Suppressor macrophage (primary cell): ENCODE measurements at regions not wholly inside any gene's neighbourhood (a gene's known extent, or its start where the extent isn't known, plus 50 kb on each side); places are given as distances from the start of the nearest gene placed in this dataset.

Source experiments
- DNase-seq, 4 experiments: peaks; one replicate each; pipeline ENCODE4 v3.0.0-alpha.2; 2020 to 2022

DNA sequence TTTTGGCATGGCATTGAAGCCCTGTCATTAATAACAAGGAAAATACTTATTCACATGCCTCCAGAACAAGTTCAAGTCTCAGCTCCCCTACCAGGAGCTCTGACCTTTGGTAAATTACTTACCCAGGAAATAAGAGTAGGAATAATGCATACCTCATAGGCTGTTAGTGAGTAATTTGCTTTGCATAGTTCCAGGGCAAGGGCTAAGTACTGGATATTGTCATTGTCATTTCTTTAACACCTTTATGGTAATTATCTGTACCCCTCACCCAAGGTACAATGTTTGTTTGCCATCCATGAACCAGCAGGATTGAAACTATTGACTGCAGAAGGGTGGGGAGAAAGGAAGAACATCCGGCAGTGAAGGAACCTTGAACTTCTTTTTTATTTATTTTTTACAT is 148.5 kb downstream of the SOX2 start:
- no peak for DNase-seq

DNA sequence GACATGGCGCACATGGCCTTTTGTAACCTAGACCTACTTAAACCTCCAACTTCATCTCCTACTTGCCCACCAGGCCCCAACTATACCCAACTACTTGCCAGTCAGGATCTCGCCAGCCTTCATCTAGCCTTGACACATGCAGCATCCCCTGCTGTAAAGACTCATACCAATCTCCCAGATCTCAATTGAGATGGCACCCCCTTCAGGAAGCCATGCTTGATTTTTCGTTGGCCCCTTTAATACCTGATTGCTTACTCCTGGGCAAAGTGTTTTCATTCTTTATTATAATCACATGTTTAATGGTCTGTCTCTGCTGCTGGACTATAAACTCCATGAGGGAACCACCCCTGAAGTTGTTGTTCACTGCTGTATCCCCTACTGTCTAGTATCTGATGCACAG is 150.8 kb downstream of the SOX2 start:
- no peak for DNase-seq

DNA sequence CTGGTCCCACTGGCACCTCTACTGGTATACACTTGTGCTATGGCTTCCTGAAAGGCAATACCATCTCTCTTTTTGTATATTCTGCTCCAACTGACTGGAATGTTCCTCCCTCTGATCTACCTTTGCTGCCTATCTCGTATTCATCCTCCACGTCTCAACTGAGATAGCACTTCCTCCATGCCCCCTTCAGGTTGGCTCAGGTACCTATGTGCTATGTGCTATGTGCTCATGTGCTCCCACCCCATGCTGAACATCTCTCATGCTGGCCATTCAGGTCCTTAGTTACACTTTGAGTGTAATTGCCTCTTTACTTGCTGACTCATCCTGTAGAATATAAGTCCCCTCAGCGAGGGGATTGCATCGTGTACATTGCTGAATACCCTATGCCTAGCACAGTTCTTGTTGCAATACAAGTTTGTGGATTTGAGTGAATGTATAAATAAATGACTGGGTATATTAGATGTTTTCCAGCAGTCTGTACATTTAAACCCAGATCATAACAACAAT is 156.9 kb downstream of the SOX2 start:
- no peak for DNase-seq

DNA sequence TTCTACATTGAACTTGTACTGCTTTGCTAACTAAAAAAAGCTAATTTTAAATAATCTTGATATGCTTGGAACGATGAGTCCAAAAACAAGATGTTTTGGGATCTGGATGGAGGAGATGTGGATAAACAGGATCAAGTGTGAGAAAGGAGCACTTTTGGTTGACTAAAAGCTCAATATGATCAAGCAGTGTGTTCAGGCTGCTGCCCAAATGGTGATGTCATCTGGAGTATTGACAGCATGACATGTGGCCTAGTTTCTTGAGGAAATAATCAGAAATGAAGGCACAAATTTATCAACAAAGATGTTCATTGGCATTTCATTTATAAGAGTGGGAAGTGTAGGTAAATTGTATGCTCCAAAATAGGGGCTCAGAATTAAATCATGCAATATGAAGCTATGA is 161.2 kb downstream of the SOX2 start:
- DNase-seq: no peak

DNA sequence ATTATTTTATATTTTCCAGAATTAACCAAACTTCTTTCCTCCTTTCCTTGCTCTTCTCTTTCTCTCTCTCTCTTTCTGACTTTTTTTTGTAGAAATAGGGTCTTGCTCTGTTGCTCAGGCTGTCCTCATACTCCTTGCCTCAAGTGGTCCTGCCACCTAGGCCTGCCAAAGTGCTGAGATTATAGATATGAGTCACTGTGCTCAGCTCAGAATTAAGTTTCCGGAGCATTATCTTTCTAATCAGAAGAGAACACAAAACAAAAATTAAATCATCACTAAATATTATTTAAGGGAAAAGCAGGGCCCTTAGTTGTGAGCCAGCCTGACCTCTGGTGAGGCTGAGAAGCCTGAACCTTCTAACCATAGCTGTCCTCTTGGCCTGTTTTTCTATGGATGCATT is 168.2 kb downstream of the SOX2 start:
- DNase-seq: no peak

DNA sequence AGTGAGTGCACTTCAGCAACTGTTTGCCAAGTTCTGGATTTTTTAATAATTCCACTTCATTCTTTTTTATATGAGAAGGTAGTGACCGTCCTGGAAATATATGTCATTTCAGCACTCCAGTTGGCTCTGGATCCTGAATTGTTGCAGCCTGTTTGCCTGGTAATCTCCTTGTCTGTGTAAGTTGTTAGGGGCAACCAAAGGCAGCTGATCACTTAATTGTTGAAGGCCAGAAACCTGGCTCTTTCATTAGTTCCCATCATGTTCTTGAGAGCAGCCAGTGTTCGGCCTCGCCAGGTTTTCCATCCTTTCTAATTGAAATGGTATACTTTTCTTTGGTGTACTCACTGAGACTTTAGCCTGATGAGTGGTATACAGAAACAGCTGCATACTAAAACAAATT is 168.6 kb downstream of the SOX2 start:
- no peak for DNase-seq

DNA sequence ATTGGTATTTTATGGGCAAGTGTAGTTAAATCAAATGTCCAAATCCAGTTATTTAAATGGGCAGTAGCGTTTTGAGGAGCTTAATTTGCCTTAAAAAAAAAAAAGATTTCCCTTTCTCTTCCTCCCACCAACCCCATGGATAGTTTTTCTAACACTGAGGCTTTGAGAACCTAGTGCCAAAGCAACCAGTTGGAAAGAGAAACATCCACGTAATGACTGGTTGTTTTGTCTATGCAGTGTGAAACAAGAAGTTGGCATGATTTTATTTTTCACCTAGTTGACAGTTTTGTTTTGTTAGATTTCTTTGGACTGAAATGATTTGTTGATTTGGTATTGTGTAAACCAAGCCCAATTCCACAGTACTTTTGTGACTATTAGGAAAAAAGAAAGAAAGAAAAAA is 170.0 kb downstream of the SOX2 start:
- no peak for DNase-seq

DNA sequence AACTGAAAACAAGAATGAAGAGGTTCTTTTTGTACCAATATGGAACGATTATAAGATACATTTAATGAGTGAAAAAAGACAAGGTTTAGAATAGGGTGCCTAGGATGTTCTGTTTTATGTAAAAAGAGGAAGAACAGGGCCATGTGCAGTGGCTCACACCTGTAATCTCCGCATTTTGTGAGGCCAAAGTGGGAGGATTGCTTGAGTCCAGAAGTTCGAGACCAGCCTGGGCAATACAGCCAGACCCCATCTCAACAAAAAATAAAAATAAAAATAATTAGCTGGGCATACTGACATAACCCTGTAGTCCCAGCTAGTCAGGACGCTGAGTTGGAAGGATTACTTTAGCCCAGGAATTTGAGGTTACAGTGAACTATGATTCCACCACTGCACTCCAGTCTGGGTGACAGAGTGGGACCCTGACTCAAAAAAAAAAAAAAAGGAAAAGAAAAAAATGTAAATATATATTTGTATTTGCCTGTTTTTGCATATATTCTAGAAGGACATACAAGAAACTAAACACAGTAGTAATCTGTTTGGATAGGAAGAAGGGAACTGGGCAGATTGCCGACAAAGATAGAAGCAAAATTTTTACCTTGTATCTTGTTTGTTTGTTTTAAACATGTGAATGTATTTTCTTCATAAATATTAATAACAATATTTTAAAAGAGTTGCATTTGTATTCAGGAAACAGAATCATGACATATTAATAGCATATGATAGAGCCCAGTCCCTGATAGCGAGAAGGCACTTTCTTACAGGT is 174.3 kb downstream of the SOX2 start:
- DNase-seq: no peak

DNA sequence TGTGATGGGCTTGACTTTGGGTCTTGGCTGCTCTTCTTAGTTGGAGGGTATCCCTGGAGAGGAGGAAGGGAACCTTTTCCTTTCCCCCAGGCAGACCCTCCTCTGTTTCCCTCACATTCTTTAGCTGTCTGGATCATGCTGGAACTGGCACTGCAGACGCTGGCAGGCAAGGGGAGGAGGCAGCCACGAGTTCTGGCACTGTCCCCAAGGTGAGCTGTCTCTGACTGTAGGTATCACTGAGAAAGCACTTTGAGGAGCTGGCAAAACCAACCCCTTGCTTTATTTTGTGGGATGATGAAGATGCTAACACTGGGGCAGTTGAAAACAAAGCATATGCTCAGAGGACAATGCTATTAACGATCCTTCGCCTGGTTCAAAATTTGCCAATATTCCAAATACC is 175.0 kb downstream of the SOX2 start:
- no peak for DNase-seq

DNA sequence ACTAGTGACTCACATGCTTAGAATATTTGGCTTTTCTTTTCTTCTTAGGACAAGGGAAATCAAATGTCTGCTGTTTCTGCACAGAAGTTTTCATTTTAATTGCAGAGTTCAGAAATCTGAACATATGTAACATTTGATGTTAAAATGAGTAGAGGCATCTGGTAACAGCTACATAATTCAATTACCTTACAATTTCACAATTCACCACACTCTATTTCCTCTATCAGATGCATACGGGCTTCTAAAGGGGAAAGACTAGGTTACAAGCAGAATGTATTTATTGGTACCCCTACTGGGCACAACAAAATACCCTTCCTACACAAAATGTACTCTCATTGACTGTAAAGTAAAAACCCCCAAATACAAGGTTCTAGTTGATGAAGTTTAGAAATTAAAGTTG is 176.0 kb downstream of the SOX2 start:
- DNase-seq: no peak

DNA sequence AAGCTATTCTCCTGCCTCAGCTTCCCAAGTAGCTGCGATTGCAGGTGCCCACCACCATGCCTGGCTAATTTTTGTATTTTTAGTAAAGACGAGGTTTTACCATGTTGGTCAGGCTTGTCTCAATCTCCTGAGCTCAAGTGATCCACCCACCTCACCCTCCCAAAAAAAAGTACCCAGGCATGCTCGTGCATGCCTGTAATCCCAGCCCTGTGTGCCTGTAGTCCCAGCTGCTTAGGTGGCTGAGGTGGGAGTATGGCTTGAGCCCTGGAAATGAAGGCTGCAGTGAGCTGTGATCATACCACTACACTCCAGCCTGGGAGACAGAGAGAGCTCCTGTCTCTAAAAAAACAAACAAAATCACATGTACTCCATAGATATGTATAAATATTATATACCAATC is 176.5 kb downstream of the SOX2 start:
- no peak for DNase-seq

DNA sequence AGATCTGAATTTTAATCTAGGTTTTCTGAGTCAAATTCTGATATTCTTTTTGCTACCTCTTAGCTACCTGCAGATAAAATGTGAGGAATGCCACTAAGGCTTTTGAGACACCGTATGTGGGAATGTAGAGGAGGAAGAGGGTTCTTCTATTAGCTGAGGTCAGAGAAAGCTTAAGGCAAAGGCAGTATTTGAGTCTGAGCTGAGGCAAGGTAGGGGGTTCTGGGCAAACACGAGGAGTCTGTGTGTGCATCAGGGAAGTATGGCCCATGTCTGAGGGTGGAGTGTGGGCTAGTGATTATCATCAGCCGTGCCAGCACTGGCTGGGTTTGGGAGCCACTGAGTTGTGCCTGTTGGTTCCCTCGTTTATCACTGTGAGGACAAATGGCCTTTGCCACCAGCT is 181.1 kb downstream of the SOX2 start:
- DNase-seq: no peak

DNA sequence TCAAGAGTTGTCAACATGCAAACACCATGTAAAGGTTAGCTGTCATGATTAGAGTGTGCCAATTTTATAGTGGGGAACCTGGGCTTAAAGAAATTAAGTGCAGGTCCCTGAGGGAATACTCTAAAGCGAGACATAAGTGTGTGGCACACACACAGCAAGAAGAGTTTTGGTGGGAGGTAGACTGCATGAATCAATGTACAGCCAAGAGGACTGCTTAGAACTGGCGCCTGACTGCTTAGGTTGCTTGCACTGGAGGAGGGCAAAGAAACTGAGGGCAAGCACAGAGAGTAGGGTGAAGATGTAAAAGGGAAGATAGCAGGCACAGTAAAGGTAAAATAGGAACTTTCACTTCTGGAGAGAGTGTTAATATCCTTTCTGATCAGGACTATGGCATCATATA is 184.9 kb downstream of the SOX2 start:
- DNase-seq: no peak

DNA sequence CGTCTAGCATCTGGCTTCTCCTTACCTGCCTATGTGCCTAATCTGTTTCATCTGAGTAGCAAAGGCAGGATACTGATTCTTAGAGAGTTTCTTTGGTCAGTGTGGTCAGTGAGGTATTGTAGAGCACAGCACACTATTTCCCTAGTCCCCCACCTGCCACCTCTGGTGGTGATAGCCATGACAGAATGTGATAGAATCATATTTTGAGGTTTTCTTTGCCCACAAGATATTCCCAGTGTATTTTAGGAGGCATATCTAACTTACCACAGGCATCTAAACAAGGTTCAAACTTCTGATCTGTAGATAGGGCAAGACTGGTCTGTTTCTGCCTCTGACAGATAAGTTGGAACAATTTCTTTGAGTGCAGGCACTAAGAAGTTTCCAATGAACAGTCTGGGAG is 188.0 kb downstream of the SOX2 start:
- no peak for DNase-seq

DNA sequence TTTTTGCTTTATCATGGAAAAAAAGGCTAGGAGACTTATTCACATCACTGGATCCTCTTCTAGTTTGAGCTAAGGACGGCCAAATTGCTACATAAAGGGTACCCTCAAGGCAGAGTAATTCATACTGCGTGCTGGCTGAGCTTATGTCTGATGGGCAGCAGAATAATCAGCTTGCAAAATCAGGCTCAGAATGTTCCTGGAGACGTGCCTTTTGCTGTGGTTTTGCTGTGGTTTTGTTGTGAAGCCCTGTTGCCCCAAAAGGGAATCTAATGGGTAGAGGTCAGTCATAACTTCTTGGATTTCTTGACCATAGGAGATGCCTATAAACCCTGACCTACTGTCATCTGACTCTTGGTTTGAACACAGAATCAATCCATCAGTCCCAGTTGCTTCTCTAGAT is 189.9 kb downstream of the SOX2 start:
- DNase-seq: no peak

DNA sequence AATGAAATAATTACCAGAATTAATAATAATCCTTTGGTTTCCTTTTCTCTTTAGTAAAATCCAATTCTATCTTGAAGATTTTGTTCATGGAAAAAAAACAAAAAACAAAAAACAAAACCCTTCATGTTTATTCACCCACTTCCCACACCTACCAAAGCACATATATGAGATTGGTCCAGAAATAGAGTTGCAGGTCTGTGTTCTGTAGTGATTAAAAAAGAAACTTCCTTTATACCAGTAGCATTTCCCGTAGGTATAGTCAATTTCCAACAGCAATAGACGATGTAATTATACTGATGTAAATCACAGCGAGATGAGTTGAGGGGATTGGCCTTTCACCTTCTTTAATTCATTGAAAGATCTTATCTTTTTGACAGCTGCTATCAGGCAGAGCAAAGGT is 194.6 kb downstream of the SOX2 start:
- no peak for DNase-seq

DNA sequence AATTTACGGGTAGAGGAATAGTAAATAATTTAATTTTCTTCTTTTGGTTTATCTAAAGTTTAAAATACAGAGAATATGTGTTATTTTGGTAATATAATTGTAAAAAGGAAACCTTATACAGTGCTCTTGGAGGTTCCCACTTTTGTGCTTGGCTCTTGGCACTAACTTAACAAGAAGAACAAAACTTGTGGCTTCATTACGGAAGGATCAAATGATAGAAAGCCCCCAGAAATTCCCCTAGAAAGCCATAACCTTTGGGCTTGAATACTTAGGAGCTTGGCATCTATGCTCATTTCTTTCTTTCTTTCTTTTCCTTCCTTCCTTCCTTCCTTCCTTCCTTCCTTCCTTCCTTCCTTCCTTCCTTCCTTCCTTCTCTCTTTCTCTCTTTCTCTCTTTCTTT is 197.5 kb downstream of the SOX2 start:
- no peak for DNase-seq

DNA sequence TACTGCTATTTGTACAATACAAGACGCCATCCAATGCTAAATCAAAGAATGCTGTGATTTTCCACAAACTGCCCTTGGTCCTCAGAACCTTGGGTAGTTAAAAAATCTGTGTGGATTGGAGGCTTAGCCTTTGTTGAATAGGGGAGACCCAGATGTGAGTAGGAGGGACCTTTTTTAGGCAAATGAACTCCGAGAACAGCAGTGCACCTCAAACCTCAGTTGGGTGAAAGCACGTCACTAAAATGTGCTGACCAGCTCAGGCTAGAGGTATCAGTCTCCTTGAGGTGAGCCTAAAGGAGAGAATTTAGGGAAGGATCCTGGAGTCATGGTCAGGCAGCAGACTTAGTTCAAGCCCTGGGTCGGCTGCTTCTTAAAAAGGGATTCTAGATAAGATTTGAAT is 200.7 kb downstream of the SOX2 start:
- no peak for DNase-seq

DNA sequence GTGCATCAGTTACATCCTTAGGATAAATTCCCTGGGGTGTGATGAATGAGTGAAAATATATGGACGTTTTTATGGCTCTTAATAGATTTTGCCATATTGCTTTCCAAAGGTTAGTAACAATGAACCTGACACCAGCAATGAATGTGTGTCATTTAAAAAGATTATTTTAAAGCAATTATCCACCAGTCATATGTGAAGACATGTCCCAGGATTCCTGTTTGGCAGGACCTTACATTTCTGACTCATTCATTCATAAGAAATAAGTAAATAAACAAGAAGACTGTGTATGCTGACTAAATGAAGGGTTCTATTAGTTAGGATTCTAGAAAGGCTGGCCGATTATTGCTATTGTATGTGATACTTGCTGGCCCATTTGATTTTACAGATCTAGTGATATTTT is 201.5 kb downstream of the SOX2 start:
- DNase-seq: no peak

DNA sequence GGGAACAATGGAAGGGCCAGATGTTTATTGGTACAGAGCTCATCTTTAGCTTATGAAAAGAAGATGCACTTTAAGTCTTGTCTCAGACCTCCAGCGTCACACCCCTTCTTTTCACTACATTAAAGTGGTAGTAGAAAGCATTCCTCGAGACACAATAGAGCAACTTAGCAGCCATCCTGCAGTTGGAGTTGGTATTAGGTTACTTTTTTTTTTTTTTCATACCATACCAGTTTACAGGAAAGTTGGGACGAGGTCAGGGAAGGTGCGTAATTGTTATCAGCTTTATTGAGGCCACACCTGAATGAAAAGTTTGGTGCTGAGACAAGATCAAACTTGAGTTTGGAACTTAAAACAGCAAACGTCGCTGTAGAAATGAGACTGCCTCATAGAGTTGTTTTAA is 203.8 kb downstream of the SOX2 start:
- no peak for DNase-seq

DNA sequence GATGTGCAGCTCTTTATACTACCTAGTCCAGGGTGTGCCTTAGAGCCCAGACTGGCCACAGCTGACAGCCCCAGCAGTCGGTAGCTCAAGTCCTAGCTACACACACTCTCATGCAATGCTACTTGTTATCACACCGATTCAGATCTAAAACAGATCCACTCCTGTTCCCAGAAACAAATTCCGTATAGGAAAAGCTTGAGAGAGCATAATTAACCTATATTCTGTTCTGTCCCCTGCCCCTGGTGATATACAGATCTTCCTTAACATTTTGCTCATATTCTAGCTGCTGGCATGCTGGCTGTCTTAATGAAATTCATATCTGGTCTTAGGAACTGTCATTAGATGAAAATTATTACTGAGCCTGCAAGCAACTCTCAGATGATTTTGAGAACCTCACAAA is 204.3 kb downstream of the SOX2 start:
- DNase-seq: no peak

DNA sequence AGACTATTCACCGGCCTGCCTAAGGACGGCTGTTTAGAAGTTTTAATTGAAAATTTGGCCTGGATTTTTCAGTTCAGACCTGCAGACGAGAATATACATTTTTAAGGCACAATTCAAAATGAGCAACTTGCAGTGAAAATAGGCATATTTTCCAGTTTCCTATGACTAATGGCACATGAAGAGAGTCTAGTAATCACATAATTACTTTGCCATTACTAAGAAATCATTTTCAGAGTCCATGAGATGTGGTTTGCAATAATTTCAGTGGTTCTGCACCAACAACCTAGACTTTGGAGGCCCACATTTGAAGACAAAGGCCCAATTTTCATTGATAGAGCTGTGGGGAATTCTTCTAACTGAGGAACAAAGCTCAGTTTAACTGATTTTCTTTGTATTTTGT is 205.3 kb downstream of the SOX2 start:
- DNase-seq: no peak

DNA sequence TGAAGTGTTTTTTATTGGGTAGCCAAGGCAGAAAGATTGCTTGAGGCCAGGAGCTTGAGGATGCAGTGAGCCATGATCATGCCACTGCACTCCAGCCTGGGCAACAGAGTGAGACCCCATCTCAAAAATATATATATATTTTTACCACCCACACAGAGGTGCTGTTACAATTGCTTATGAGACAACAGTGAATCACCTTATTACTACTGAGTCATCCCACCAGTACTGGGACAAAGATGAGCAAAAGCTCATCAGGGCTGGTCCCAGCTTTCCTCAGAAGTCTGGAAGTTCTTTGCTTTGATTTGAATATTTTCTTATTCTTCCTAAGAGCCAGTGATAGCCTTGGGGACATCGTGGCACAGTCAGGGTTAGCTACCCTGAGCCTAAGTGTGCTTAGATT is 207.7 kb downstream of the SOX2 start:
- no peak for DNase-seq

DNA sequence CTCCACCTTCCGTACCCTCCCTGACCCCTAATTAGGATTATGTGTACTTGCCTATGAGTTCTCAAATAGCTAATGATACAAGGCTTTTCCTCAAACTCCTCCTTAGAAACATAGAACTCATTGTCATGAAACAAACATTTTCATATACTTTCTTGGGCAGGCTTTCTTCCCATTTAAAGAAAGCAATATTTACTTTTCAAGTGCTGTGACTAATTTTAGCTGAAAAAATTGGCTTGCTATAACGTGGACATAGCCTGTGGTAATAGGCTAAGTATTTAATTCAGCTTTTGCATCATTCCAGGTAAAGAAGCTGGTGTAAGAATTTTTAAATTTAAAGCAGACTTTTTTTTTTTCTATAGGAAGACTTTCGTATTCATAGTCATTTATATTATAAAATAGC is 208.7 kb downstream of the SOX2 start:
- no peak for DNase-seq

DNA sequence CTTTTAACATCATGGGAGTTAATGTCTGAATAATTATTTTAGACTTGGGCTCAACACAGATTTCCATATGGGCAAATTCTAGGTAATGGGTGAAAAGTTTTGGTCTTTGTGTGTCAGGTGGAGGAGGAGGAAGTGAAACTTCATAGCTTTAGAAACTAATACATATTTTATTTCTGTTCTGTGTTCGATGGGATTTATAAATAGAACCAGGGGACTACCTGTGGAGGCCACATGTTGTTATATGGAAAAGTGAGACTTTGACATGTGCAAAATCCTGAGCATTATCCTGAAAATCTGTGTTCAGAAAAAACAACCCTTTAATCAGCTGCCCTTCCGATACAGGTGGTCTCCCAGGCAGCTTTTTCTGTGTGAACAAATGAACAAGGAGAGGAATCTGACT is 209.5 kb downstream of the SOX2 start:
- DNase-seq: no peak
